Transverse colon (tissue), 4 donors: ENCODE measurements at regions not wholly inside any gene's neighbourhood (a gene's known extent, or its start where the extent isn't known, plus 50 kb on each side); places are given as distances from the start of the nearest gene placed in this dataset.

Experiments
- DNase-seq: peaks from one replicate; pipeline ENCODE4 v3.0.0-alpha.2; 2019
- H3K27ac ChIP-seq, 4 donors: fragments of 200-600 bp; sonication (generic); 2 replicates each; pipeline ENCODE4 v1.5.1; 2016 to 2018; ENCODE audit warnings: inconsistent platforms in 4 of 4
- H3K27me3 ChIP-seq: fragments of 200-600 bp; sonication (generic); 2 replicates; pipeline ENCODE4 v1.5.1; 2017; ENCODE audit warnings: inconsistent platforms
- H3K36me3 ChIP-seq, 4 donors: fragments of 200-600 bp; sonication (generic); 2 replicates each; pipeline ENCODE4 v1.5.1; 2017 to 2019; ENCODE audit warnings: inconsistent platforms in 4 of 4
- H3K4me1 ChIP-seq, 4 donors: fragments of 200-600 bp; sonication (generic); 2 replicates each; pipeline ENCODE4 v1.5.1; 2017 to 2020; ENCODE audit warnings: inconsistent platforms in 4 of 4
- H3K4me3 ChIP-seq, 4 donors: fragments of 200-600 bp; sonication (generic); 1 replicate in 1 of 4; 2 replicates in 3 of 4; pipeline versions ENCODE4 v1.5.1 to v1.6.1; 2017 to 2019; ENCODE audit warnings: inconsistent platforms in 4 of 4
- H3K9me3 ChIP-seq, 2 donors: fragments of 200-600 bp; sonication (generic); 2 replicates each; pipeline ENCODE4 v1.5.1; 2017 to 2019; ENCODE audit warnings: inconsistent platforms in 2 of 2
- CTCF ChIP-seq, 5 experiments: fragments of 200-600 bp in 3 of 5; fragments of 450-650 bp in 2 of 5; sonication (generic) in 3 of 5; IDR thresholded peaks; 1 replicate in 2 of 5; 2 replicates in 3 of 5; pipeline ENCODE4 v1.5.1; 2016 to 2017; ENCODE audit warnings: antibody characterized with exemption in 5 of 5, inconsistent platforms in 3 of 5, mild to moderate bottlenecking in 2 of 5, moderate library complexity in 1 of 5
- EP300 ChIP-seq: sonication (generic); formaldehyde crosslinking; IDR thresholded peaks from one replicate; pipeline ENCODE4 v1.6.1; 2017; ENCODE audit warnings: antibody characterized with exemption, low read depth
- POLR2A ChIP-seq: fragments of 450-650 bp; IDR thresholded peaks from one replicate; pipeline ENCODE4 v1.6.1; 2016; ENCODE audit warnings: antibody characterized with exemption, mild to moderate bottlenecking, moderate library complexity
- POLR2AphosphoS5 ChIP-seq, 3 donors: sonication (generic); formaldehyde crosslinking; IDR thresholded peaks; one replicate each; pipeline ENCODE4 v1.6.1; 2016; ENCODE audit warnings: antibody characterized with exemption in 3 of 3
- WGBS, 2 donors: methylation state at CpG; one replicate each; pipeline ENCODE4 v1.1.5; 2018; ENCODE audit warnings: low coverage in 1 of 2; 5-methylcytosine and 5-hydroxymethylcytosine counted together
- in situ Hi-C, 4 donors: fragments of 200-750 bp; cut with MboI; loops; one replicate each; pipeline versions ENCODE4 v1.15.0 to v1.15.1; 2017; ENCODE audit warnings: low sequenced_read_pairs in 3 of 4, low pct_ligation_motif_present in 1 of 4, low pct_unique_long_range_greater_than_20kb in 1 of 4
- intact Hi-C: fragments of 100-400 bp; cut with DNase I; formaldehyde crosslinking; loops from one replicate; pipeline ENCODE4 v1.15.1; 2023; ENCODE audit warnings: low total_unique reads

- no peaks in the 10 kb centered on the region for H3K27me3 ChIP-seq
- intact Hi-C loops = no loop called here
- no peaks in the 10 kb centered on the region for H3K36me3 ChIP-seq
- no peak for DNase-seq
- H3K4me1 ChIP-seq = no peaks in the 10 kb centered on the region
- no peak overlapping the region for H3K4me3 ChIP-seq
- in situ Hi-C loops = no loop called here
- no peak overlapping the region for H3K27ac ChIP-seq
- H3K9me3 ChIP-seq = no peaks in the 10 kb centered on the region
- no peak for TF ChIP-seq POLR2AphosphoS5 (IDR thresholded peaks at IDR 0.05)
- no peak for TF ChIP-seq EP300
- no peak for TF ChIP-seq POLR2A
- no peak for TF ChIP-seq CTCF (IDR thresholded peaks at IDR 0.05)
Measured at GRCh38 chr9:115930472-115930871, 223.1 kb upstream of the PAPPA start.

- no peak overlapping the region for H3K4me3 ChIP-seq
- intact Hi-C loops = no loop called here
- no peaks in the 10 kb centered on the region for H3K4me1 ChIP-seq
- no peak overlapping the region for H3K27ac ChIP-seq
- TF ChIP-seq CTCF (IDR thresholded peaks at IDR 0.05) (no peak), POLR2AphosphoS5 (IDR thresholded peaks at IDR 0.05) (no peak), EP300 (no peak), POLR2A (no peak)
- DNase-seq = no peak
- H3K9me3 ChIP-seq = no peaks in the 10 kb centered on the region
- H3K27me3 ChIP-seq = no peaks in the 10 kb centered on the region
- 73 to 91% methylated on average over 1 of the region's 1 CpG for WGBS, 2 donors
- no peaks in the 10 kb centered on the region for H3K36me3 ChIP-seq
- in situ Hi-C loops = no loop called here
Measured at GRCh38 chr9:115938479-115938878, 215.1 kb upstream of the PAPPA start.

GRCh38 chr9:115939065-115939765 is 214.4 kb upstream of the PAPPA start:
- in situ Hi-C loops (no loop called here), intact Hi-C loops (no loop called here)
- DNase-seq = no peak
- H3K27ac ChIP-seq = no peak overlapping the region
- H3K9me3 ChIP-seq = no peaks in the 10 kb centered on the region
- no peaks in the 10 kb centered on the region for H3K4me1 ChIP-seq
- 65 to 66% methylated on average over 2 of the region's 2 CpGs for WGBS, 2 donors
- no peaks in the 10 kb centered on the region for H3K27me3 ChIP-seq
- no peaks in the 10 kb centered on the region for H3K36me3 ChIP-seq
- TF ChIP-seq CTCF (IDR thresholded peaks at IDR 0.05) (no peak), EP300 (no peak), POLR2AphosphoS5 (IDR thresholded peaks at IDR 0.05) (no peak), POLR2A (no peak)
- H3K4me3 ChIP-seq = no peak overlapping the region

DNA sequence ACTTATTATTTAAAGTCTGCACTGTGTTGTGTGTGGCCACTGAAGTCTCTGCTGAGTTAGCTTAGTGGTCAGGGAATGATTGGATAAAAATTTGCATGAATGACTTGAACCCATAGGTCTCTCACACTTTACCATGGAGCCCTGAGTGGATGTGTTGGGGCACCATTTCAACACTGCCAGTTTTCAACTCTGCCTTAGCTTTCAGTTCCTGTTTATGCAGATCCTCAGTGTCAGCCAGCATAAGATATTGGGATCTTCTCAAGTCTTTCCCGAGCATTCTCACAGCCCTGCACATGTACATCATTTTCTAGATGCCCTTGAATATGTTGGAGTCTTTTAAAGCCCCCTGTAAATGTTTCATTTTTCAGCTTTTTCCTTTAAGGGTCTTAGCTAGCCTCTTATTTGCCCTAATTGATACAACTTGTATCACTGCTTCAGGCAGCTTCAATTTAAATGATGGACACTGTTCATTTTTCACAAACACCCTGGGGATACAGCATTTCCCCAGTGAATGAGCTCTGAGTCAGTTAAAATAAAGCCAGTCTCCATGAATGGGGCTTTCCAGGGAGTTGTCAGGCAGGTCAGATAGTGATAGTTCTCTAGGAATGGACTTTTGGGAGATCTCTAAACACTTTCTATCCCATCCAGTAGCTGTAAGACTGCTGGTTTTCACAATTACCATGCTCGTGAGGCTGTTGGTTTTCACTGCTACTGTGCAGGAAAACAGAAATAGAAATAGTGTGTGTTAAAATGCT is 211.9 kb upstream of the PAPPA start:
- DNase-seq = no peak
- Histone ChIP-seq H3K36me3 (no peaks in the 10 kb centered on the region), H3K9me3 (no peaks in the 10 kb centered on the region), H3K4me3 (no peak overlapping the region), H3K4me1 (no peaks in the 10 kb centered on the region), H3K27me3 (no peaks in the 10 kb centered on the region), H3K27ac (no peak overlapping the region)
- TF ChIP-seq POLR2A = no peak
- TF ChIP-seq EP300 = no peak
- no peak for TF ChIP-seq POLR2AphosphoS5 (IDR thresholded peaks at IDR 0.05)
- TF ChIP-seq CTCF (IDR thresholded peaks at IDR 0.05) = no peak
- intact Hi-C loops = no loop called here
- WGBS, 2 donors = 20 to 39% methylated on average over 1 to 2 of the region's 2 CpGs
- in situ Hi-C loops = no loop called here
